ENCODE measurements at regions not wholly inside any gene's neighbourhood (a gene's known extent, or its start where the extent isn't known, plus 50 kb on each side); places are given as distances from the start of the nearest gene placed in this dataset.

GRCh38 chr13:22002893-22003292 is 332.0 kb downstream of the FGF9 start:
- H3K4me3 ChIP-seq (replicated peaks in 1 of 2; ENCODE audit: low read depth in 1 of 2, low read length in 2 of 2), result no peak overlapping the region
- CTCF ChIA-PET, result no interaction called here
- no peak for ATAC-seq

DNA sequence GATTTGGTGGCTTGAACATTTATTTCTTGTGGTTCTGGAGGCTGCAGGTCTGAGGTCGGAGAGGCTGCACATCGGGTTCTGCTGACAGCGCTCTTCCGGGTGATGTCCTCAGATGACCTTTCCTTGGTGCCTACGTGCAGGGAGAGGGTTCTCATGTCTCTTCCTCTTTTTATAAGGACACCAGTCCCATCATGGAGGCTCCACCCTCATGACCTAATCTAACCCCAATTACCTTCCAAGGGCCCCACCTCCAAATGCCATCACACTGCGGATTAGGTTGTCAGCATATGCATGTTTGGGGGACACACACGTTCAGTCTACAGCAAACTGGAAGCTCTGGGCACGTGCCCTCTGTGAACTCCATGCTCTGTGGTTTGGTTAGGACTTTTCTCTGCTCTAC is 338.6 kb downstream of the FGF9 start:
- no peaks in the 10 kb centered on the region for H3K9me3 ChIP-seq (ENCODE audit: control insufficient read depth in 1 of 2, insufficient read depth in 1 of 2, low read depth in 1 of 2, low read length in 2 of 2)
- H3K4me2 ChIP-seq (ENCODE audit: low read length), result no peak overlapping the region
- no TSS peak for BruUV-seq (replicated peaks)
- ChIA-PET CTCF (no interaction called here), POLR2A (no interaction called here), RAD21 (ENCODE audit: low non-redundant PET in 1 of 2, low total read pairs in 2 of 2, uncharacterized antibody in 2 of 2, unreplicated experiment in 2 of 2) (no interaction called here)
- H3K4me1 ChIP-seq (ENCODE audit: control insufficient read depth in 1 of 2, insufficient read depth in 2 of 2, low read length in 2 of 2), result no peaks in the 10 kb centered on the region; a peak in 1 of 4 replicates
- no peaks in the 10 kb centered on the region for H3K27me3 ChIP-seq (ENCODE audit: insufficient read depth, low read length)
- no peak overlapping the region for H2AFZ ChIP-seq (ENCODE audit: low read depth, low read length, poor library complexity, severe bottlenecking)
- no peak overlapping the region for H3K9ac ChIP-seq (ENCODE audit: low read length)
- no peaks in the 10 kb centered on the region for H3K9me2 ChIP-seq (ENCODE audit: insufficient read depth)
- no peak overlapping the region for H3K27ac ChIP-seq (ENCODE audit: low read depth, low read length)
- no peaks in the 10 kb centered on the region for H4K20me1 ChIP-seq (ENCODE audit: insufficient read depth)
- no peak overlapping the region for H3K4me3 ChIP-seq (replicated peaks in 1 of 2; ENCODE audit: low read depth in 1 of 2, low read length in 2 of 2)
- H3K36me3 ChIP-seq (ENCODE audit: control insufficient read depth in 1 of 2, insufficient read depth in 2 of 2, low read length in 2 of 2), result no peaks in the 10 kb centered on the region
- DNase-seq (ENCODE audit: low read depth, low spot score) (no peak), ATAC-seq (no peak)
- no peaks in the 10 kb centered on the region for H3K79me2 ChIP-seq (ENCODE audit: insufficient read depth, low read length)
- intact Hi-C loops (cut with micrococcal nuclease), result no loop called here
- no peak for TF ChIP-seq CBX3 (IDR thresholded peaks at IDR 0.05; ENCODE audit: low read depth)
- TF ChIP-seq POLR2AphosphoS5 (IDR thresholded peaks at IDR 0.05; ENCODE audit: low read depth, low read length), result no peak
- TF ChIP-seq FOSL1 (IDR thresholded peaks at IDR 0.05; ENCODE audit: low read depth), result no peak
- TF ChIP-seq POLR2A (IDR thresholded peaks at IDR 0.05; ENCODE audit: borderline replicate concordance, extremely low read depth, insufficient read depth, insufficient read length), result no peak
- TF ChIP-seq REST (IDR thresholded peaks at IDR 0.05; ENCODE audit: low read depth), result no peak
- TF ChIP-seq, protein P1, sequence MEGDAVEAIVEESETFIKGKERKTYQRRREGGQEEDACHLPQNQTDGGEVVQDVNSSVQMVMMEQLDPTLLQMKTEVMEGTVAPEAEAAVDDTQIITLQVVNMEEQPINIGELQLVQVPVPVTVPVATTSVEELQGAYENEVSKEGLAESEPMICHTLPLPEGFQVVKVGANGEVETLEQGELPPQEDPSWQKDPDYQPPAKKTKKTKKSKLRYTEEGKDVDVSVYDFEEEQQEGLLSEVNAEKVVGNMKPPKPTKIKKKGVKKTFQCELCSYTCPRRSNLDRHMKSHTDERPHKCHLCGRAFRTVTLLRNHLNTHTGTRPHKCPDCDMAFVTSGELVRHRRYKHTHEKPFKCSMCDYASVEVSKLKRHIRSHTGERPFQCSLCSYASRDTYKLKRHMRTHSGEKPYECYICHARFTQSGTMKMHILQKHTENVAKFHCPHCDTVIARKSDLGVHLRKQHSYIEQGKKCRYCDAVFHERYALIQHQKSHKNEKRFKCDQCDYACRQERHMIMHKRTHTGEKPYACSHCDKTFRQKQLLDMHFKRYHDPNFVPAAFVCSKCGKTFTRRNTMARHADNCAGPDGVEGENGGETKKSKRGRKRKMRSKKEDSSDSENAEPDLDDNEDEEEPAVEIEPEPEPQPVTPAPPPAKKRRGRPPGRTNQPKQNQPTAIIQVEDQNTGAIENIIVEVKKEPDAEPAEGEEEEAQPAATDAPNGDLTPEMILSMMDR (IDR thresholded peaks at IDR 0.05 in 2 of 3, conservative IDR thresholded peaks at IDR 0.05 in 1 of 3; ENCODE audit: borderline replicate concordance in 1 of 3, insufficient read depth in 1 of 3, low read depth in 2 of 3, low read length in 2 of 3), result no peak
- no peak for TF ChIP-seq ELF1 (IDR thresholded peaks at IDR 0.05; ENCODE audit: borderline replicate concordance, low read depth)
- TF ChIP-seq SIN3A (IDR thresholded peaks at IDR 0.05; ENCODE audit: low read depth), result no peak
- TF ChIP-seq CEBPB (IDR thresholded peaks at IDR 0.05; ENCODE audit: low read depth), result no peak
- no peak for TF ChIP-seq ZNF274 (IDR thresholded peaks at IDR 0.05; ENCODE audit: low read depth, low read length)

More at GRCh38 chr13:22002893-22003292, 332.0 kb downstream of the FGF9 start:
- Histone ChIP-seq H2AFZ (ENCODE audit: low read depth, low read length, poor library complexity, severe bottlenecking) (no peak overlapping the region), H3K4me1 (ENCODE audit: control insufficient read depth in 1 of 2, insufficient read depth in 2 of 2, low read length in 2 of 2) (no peaks in the 10 kb centered on the region), H3K27me3 (ENCODE audit: insufficient read depth, low read length) (no peaks in the 10 kb centered on the region), H3K79me2 (ENCODE audit: insufficient read depth, low read length) (no peaks in the 10 kb centered on the region), H3K9ac (ENCODE audit: low read length) (no peak overlapping the region), H3K9me2 (ENCODE audit: insufficient read depth) (no peaks in the 10 kb centered on the region), H3K27ac (ENCODE audit: low read depth, low read length) (no peak overlapping the region), H3K4me2 (ENCODE audit: low read length) (no peak overlapping the region), H4K20me1 (ENCODE audit: insufficient read depth) (no peaks in the 10 kb centered on the region), H3K9me3 (ENCODE audit: control insufficient read depth in 1 of 2, insufficient read depth in 1 of 2, low read depth in 1 of 2, low read length in 2 of 2) (no peaks in the 10 kb centered on the region), H3K36me3 (ENCODE audit: control insufficient read depth in 1 of 2, insufficient read depth in 2 of 2, low read length in 2 of 2) (no peaks in the 10 kb centered on the region)
- no peak for DNase-seq (ENCODE audit: low read depth, low spot score)
- intact Hi-C loops (cut with micrococcal nuclease), result no loop called here
- no TSS peak for BruUV-seq (replicated peaks)
- POLR2A ChIA-PET, result no interaction called here
- RAD21 ChIA-PET (ENCODE audit: low non-redundant PET in 1 of 2, low total read pairs in 2 of 2, uncharacterized antibody in 2 of 2, unreplicated experiment in 2 of 2), result no interaction called here
- no peak for TF ChIP-seq YY1 (IDR thresholded peaks at IDR 0.05; ENCODE audit: extremely low read depth, insufficient replicate concordance, low read depth, low read length)
- no peak for TF ChIP-seq FOSL1 (IDR thresholded peaks at IDR 0.05; ENCODE audit: low read depth)
- TF ChIP-seq, protein P1 (IDR thresholded peaks at IDR 0.05 in 2 of 3, conservative IDR thresholded peaks at IDR 0.05 in 1 of 3; ENCODE audit: borderline replicate concordance in 1 of 3, insufficient read depth in 1 of 3, low read depth in 2 of 3, low read length in 2 of 3), result no peak
- no peak for TF ChIP-seq ELF1 (IDR thresholded peaks at IDR 0.05; ENCODE audit: borderline replicate concordance, low read depth)
- TF ChIP-seq RAD21 (IDR thresholded peaks at IDR 0.05; ENCODE audit: low read depth), result no peak

Measured in HCT116 (cell line).